Memory B cell (primary cell): ENCODE measurements at regions not wholly inside any gene's neighbourhood (a gene's known extent, or its start where the extent isn't known, plus 50 kb on each side); places are given as distances from the start of the nearest gene placed in this dataset.

Experiments used
- ATAC-seq: fragments of 150-1000 bp; cut with Tn5 transposase; 2 replicates; pipeline ENCODE4 v1.10.0; 2021; ENCODE audit warnings: low read depth, mild to moderate bottlenecking, moderate library complexity
- DNase-seq, 2 donors: peaks; one replicate each; pipeline ENCODE4 v3.0.0; 2022; ENCODE audit warnings: low spot score in 2 of 2
- H3K27ac Mint-ChIP-seq: one replicate; pipeline ENCODE4 v1.8.0; 2022; ENCODE audit warnings: mild to moderate bottlenecking, moderate library complexity, mixed read lengths
- H3K27me3 Mint-ChIP-seq: one replicate; pipeline ENCODE4 v1.8.0; 2022; ENCODE audit warnings: mixed read lengths
- H3K36me3 Mint-ChIP-seq: one replicate; pipeline ENCODE4 v1.8.0; 2022; ENCODE audit warnings: mild to moderate bottlenecking, mixed read lengths
- H3K4me1 Mint-ChIP-seq: one replicate; pipeline ENCODE4 v1.8.0; 2022; ENCODE audit warnings: mixed read lengths
- H3K4me3 Mint-ChIP-seq: one replicate; pipeline ENCODE4 v1.8.0; 2022; ENCODE audit warnings: mild to moderate bottlenecking, moderate library complexity, mixed read lengths
- H3K9me3 Mint-ChIP-seq: one replicate; pipeline ENCODE4 v1.8.0; 2022; ENCODE audit warnings: mixed read lengths

GRCh38 chr12:125922330-125922729 is 857.1 kb downstream of the AACS start:
- Mint-ChIP-seq H3K9me3 (peaks cover 10% of the 10 kb centered on the region), H3K36me3 (no peaks in the 10 kb centered on the region), H3K27me3 (peaks cover 2% of the 10 kb centered on the region), H3K27ac (no peak overlapping the region), H3K4me3 (no peak overlapping the region), H3K4me1 (no peaks in the 10 kb centered on the region)
- ATAC-seq (no peak), DNase-seq (no peak)

- Mint-ChIP-seq H3K4me1 (peaks cover 2% of the 10 kb centered on the region), H3K27me3 (peaks cover 1% of the 10 kb centered on the region), H3K36me3 (no peaks in the 10 kb centered on the region), H3K9me3 (peaks cover 2% of the 10 kb centered on the region), H3K27ac (no peak overlapping the region), H3K4me3 (no peak overlapping the region)
- ATAC-seq (no peak), DNase-seq (no peak)
Measured at GRCh38 chr12:125936502-125936901, 871.3 kb downstream of the AACS start.

- ATAC-seq = no peak
- no peaks in the 10 kb centered on the region for H3K36me3 Mint-ChIP-seq
- peaks cover 1% of the 10 kb centered on the region for H3K27me3 Mint-ChIP-seq
- no peak overlapping the region for H3K4me3 Mint-ChIP-seq
- H3K9me3 Mint-ChIP-seq = no peaks in the 10 kb centered on the region
- no peak overlapping the region for H3K27ac Mint-ChIP-seq
- no peaks in the 10 kb centered on the region for H3K4me1 Mint-ChIP-seq
- no peak for DNase-seq
Measured at GRCh38 chr12:125944446-125944845, 879.2 kb downstream of the AACS start.

- Mint-ChIP-seq H3K4me3 (no peak overlapping the region), H3K9me3 (peaks cover 8% of the 10 kb centered on the region), H3K27me3 (no peaks in the 10 kb centered on the region), H3K27ac (no peak overlapping the region), H3K36me3 (no peaks in the 10 kb centered on the region), H3K4me1 (no peaks in the 10 kb centered on the region)
- ATAC-seq = no peak
- DNase-seq = no peak
Measured at GRCh38 chr12:125949471-125949870, 884.2 kb downstream of the AACS start.

- DNase-seq (no peak), ATAC-seq (no peak)
- H3K4me1 Mint-ChIP-seq = no peaks in the 10 kb centered on the region
- H3K27ac Mint-ChIP-seq = no peak overlapping the region
- H3K27me3 Mint-ChIP-seq = no peaks in the 10 kb centered on the region
- no peaks in the 10 kb centered on the region for H3K36me3 Mint-ChIP-seq
- H3K9me3 Mint-ChIP-seq = peaks cover 14% of the 10 kb centered on the region
- H3K4me3 Mint-ChIP-seq = no peak overlapping the region
Measured at GRCh38 chr12:125954362-125954761, 889.1 kb downstream of the AACS start.

GRCh38 chr12:125956186-125956585 is 891.0 kb downstream of the AACS start:
- Mint-ChIP-seq H3K4me1 (no peaks in the 10 kb centered on the region), H3K27me3 (no peaks in the 10 kb centered on the region), H3K27ac (no peak overlapping the region), H3K36me3 (no peaks in the 10 kb centered on the region), H3K4me3 (no peak overlapping the region), H3K9me3 (peaks cover 17% of the 10 kb centered on the region)
- ATAC-seq (no peak), DNase-seq (no peak)

- H3K27me3 Mint-ChIP-seq = no peaks in the 10 kb centered on the region
- ATAC-seq = no peak
- no peak overlapping the region for H3K27ac Mint-ChIP-seq
- no peaks in the 10 kb centered on the region for H3K4me1 Mint-ChIP-seq
- DNase-seq = no peak
- peaks cover 8% of the 10 kb centered on the region for H3K9me3 Mint-ChIP-seq
- no peaks in the 10 kb centered on the region for H3K36me3 Mint-ChIP-seq
- no peak overlapping the region for H3K4me3 Mint-ChIP-seq
Measured at GRCh38 chr12:125966641-125967040, 901.4 kb downstream of the AACS start.

- no peaks in the 10 kb centered on the region for H3K27me3 Mint-ChIP-seq
- no peaks in the 10 kb centered on the region for H3K4me1 Mint-ChIP-seq
- H3K9me3 Mint-ChIP-seq = peaks cover 12% of the 10 kb centered on the region
- no peak for ATAC-seq
- DNase-seq = no peak
- no peak overlapping the region for H3K4me3 Mint-ChIP-seq
- no peaks in the 10 kb centered on the region for H3K36me3 Mint-ChIP-seq
- no peak overlapping the region for H3K27ac Mint-ChIP-seq
Measured at GRCh38 chr12:125968413-125968812, 903.2 kb downstream of the AACS start.

- no peaks in the 10 kb centered on the region for H3K27me3 Mint-ChIP-seq
Measured at GRCh38 chr12:125971981-125972380, 906.7 kb downstream of the AACS start.

GRCh38 chr12:125978286-125978685 is 913.1 kb downstream of the AACS start:
- no peaks in the 10 kb centered on the region for H3K9me3 Mint-ChIP-seq
- no peak for ATAC-seq
- no peaks in the 10 kb centered on the region for H3K36me3 Mint-ChIP-seq
- no peak overlapping the region for H3K4me3 Mint-ChIP-seq
- peaks cover 7% of the 10 kb centered on the region for H3K27me3 Mint-ChIP-seq
- DNase-seq = no peak
- no peak overlapping the region for H3K27ac Mint-ChIP-seq
- H3K4me1 Mint-ChIP-seq = no peaks in the 10 kb centered on the region

More at GRCh38 chr12:125971981-125972380, 906.7 kb downstream of the AACS start:
- no peak for ATAC-seq
- no peaks in the 10 kb centered on the region for H3K4me1 Mint-ChIP-seq
- H3K27ac Mint-ChIP-seq = no peak overlapping the region
- DNase-seq = no peak
- H3K36me3 Mint-ChIP-seq = no peaks in the 10 kb centered on the region
- H3K4me3 Mint-ChIP-seq = no peak overlapping the region
- H3K9me3 Mint-ChIP-seq = peaks cover 4% of the 10 kb centered on the region

- no peaks in the 10 kb centered on the region for H3K9me3 Mint-ChIP-seq
- no peak for DNase-seq
- H3K27ac Mint-ChIP-seq = no peak overlapping the region
- H3K27me3 Mint-ChIP-seq = peaks cover 9% of the 10 kb centered on the region
- H3K4me3 Mint-ChIP-seq = no peak overlapping the region
- ATAC-seq = no peak
- no peaks in the 10 kb centered on the region for H3K36me3 Mint-ChIP-seq
- H3K4me1 Mint-ChIP-seq = no peaks in the 10 kb centered on the region
Measured at GRCh38 chr12:125981610-125982253, 916.5 kb downstream of the AACS start.

GRCh38 chr12:125983094-125983783 is 918.0 kb downstream of the AACS start:
- H3K27ac Mint-ChIP-seq = no peak overlapping the region
- DNase-seq (no peak), ATAC-seq (no peak)
- peaks cover 9% of the 10 kb centered on the region for H3K27me3 Mint-ChIP-seq
- no peaks in the 10 kb centered on the region for H3K36me3 Mint-ChIP-seq
- no peak overlapping the region for H3K4me3 Mint-ChIP-seq
- no peaks in the 10 kb centered on the region for H3K4me1 Mint-ChIP-seq
- peaks cover 1% of the 10 kb centered on the region for H3K9me3 Mint-ChIP-seq

GRCh38 chr12:125983784-125984500 is 918.7 kb downstream of the AACS start:
- DNase-seq = no peak
- Mint-ChIP-seq H3K4me3 (no peak overlapping the region), H3K4me1 (no peaks in the 10 kb centered on the region), H3K27me3 (peaks cover 9% of the 10 kb centered on the region), H3K9me3 (peaks cover 1% of the 10 kb centered on the region), H3K27ac (no peak overlapping the region), H3K36me3 (no peaks in the 10 kb centered on the region)
- ATAC-seq = no peak

- no peak overlapping the region for H3K27ac Mint-ChIP-seq
- no peaks in the 10 kb centered on the region for H3K36me3 Mint-ChIP-seq
- no peaks in the 10 kb centered on the region for H3K4me1 Mint-ChIP-seq
- DNase-seq = no peak
- peaks cover 2% of the 10 kb centered on the region for H3K27me3 Mint-ChIP-seq
- H3K4me3 Mint-ChIP-seq = no peak overlapping the region
- peaks cover 5% of the 10 kb centered on the region for H3K9me3 Mint-ChIP-seq
- ATAC-seq = no peak
Measured at GRCh38 chr12:125988545-125988944, 923.3 kb downstream of the AACS start.
